HG03558 (cell line): ENCODE measurements at regions not wholly inside any gene's neighbourhood (a gene's known extent, or its start where the extent isn't known, plus 50 kb on each side); places are given as distances from the start of the nearest gene placed in this dataset.

Source experiments
- ATAC-seq: cut with Tn5 transposase; IDR thresholded peaks from one replicate; pipeline ENCODE4 v1.9.1; 2021; ENCODE audit warnings: moderate number of reproducible peaks; ENCODE audit not compliant: unreplicated experiment; ENCODE audit errors: extremely low read depth

DNA sequence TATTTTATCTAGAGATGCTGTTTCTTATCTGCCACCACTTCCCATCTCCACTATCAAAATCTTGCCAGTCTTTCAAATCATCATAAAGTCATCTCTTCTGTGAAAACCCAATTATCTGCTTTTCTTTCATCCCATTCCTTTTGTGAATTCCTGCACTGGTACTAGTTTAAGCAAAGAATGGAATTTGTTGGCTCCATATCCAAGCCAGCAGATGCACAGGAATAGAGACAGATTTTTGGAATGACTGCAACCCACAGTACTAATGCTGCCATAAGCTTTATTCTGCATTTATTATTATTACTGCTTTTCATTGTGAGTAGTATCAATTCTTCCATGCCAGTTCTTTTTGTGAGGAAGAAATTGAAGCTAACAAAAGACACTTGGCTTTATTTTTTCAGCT lies 616.7 kb downstream of the RAPGEF2 start:
- no peak for ATAC-seq

DNA sequence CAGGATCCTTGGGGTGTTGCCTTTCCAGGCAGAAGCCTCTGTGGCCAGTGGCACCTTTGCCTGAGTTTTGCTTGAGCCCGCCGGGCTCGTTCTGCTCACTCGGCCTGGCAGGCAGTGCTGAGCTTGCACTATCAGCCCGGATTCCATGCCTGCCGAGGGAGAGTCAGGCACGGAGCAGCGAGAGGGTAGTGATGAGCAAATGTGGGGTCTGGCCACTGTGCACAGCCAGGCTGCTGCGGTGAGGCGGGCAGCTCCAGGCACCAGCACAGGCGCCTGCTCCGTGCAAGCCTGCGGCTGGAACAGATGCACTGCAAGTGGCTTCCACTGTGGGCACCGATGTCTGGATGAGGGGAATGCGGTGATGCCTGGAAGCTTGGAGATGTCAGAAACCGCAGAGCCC lies 619.2 kb downstream of the RAPGEF2 start:
- ATAC-seq: no peak

DNA sequence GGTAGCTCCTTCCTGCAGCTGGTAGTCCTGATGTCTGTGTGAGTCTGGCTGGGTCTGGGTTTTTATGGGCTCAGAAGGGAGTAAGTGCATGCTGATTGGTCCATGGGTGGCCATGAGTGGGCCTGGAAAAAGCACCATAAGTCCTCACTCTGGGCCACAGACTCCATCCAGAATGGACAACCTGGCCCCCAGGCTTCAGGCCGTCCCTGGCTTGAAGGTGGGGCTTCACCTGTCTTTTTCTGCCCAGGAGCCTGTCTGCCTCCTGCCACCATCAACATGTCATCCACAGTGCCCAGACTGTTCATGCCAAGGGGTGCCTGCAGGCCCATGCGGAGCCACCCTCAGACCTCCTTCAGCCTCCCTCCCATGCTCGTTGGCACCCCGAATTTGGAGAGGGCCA lies 620.0 kb downstream of the RAPGEF2 start:
- no peak for ATAC-seq

DNA sequence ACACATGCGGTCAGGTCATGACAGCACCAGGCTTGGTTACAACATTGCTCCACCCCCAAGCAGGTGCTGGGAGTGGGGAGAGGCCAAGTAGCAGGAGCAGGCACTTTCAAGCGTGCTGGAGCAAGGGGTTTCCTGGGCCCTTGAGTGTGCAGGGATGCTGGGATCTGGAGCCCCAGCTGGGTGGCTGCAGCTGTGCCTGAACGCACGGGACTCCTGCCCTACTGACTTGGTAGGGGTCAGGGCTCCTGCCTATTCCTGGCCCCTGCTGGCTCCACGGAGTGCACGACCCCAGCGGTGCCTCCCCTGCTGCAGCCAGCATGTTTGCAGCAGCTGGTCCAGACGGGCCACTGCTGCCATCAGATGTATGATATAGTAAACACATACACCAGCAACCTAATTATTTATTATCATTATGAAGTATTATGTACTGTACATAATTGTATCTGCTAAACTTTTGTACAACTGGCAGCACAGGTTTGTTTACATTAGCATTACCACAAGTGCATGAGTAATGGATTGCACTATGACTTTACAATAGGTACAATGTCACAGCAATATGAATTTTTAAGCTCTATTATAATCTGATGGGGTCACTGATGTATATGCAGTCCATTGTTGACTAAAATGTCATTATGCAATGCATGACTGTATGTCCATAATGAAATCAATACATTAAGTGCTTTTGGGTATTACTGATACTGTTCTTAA lies 620.6 kb downstream of the RAPGEF2 start:
- no peak for ATAC-seq

DNA sequence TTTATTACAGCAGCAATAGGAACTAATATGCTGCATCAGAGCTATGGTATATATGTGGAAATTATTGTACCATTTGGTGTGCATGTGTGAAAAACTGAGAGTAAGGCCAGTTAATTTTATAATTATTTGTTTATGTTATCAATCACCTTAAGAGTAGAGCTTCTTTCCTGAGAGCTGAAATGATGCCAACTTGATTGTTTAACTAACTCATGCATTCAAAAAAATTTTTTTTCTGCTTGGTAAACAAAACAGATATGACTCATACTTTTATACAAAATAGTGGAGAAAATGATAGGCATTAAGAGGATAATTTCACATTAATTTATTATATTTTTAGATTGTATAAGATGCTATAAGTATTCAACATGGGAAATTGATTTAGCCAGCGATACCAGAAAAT lies 622.7 kb downstream of the RAPGEF2 start:
- ATAC-seq: no peak

DNA sequence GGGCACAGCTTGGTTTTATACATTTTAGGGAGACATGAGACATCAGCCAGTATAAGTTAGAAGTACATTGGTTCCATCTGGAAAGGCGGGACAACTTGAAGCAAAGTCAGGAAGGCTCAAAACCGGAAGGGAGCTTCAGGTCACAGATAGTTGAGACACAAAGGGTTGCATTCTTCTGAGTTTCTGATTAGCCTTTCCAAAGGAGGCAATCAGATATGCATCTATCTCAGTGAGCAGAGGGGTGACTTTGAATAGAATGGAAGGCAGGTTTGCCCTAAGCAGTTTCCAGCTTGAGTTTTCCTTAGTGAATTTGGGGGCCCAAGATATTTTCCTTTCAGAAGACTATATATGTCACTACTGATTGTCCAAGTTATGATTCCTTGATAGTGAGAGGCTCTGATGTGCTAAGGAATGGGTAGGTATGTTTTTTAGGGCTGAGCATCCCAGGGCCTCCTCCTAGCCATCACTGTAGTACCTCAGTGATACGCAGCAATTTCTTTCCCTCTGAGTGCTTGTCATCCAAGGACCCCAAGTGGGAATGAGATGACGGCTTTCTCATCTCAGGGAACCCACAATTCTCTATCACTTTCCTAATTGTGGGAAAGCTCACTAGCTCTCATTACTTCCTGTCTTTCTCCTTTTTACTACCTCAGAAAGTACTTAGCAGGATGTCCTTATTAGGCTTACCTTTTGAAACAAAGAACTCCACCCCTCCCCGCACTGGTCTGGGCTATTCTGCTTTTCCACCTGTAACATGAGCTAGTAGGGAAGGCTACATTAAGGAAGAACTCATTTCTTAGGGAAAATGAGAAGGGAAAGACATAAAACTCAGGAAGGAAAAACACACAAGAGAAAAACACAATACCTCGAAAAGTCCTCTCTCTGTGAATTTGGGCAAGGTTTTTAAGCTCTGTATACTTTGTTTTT lies 632.7 kb downstream of the RAPGEF2 start:
- no peak for ATAC-seq

DNA sequence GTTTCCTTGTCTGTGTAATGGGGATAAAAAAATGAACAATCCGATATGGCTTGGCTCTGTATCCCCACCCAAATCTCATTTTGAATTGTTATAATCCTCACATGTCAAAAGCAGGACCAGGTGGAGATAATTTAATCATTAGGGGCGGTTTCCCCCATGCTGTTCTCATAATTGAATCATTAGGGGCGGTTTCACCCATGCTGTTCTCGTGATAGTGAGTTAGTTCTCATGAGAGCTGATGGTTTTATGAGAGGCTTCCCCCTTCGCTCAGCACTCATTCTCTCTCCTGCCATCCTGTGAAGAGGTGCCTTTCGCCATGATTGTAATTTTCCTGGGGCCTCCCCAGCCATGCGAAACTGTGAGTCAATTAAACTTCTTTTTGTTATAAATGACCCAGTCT lies 633.5 kb downstream of the RAPGEF2 start:
- ATAC-seq: no peak

DNA sequence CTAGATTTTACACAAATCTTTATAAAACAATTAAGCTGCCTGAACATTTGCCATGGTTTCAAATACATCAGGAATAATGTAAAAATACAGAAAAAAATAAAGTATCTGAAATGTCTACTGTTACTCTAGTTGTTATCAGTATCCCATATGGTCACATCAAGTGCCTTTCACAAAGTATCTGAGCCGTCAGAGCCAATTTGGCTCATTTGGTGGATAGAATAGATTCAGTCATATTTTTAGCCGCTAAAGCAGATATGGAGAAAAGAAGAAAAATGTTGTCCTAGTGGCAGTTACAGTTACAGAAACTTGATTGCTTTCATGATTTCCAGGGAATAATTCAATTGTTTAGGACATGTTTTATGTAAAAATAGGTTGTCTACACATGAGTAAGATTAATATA lies 641.1 kb downstream of the RAPGEF2 start:
- no peak for ATAC-seq

DNA sequence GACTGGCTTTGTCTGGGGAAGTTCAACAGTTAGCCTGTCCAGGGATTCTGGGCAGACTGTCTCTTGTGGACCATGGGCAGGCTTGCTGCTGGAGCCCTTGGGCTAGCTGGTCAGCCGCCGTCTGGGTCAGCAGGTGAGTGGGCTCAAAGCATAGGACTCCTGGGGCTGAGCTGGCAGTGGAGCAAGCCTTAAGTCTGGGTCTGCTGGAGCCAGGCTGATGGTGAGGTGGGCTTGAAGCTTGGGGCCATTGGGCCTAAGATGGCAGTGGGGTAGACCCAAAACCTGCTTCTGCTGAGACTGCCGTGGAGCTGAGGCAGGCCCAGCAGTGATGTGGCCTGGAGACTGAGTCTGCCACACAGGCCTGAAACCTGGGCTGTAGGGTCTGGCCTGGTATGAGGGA lies 645.1 kb downstream of the RAPGEF2 start:
- no peak for ATAC-seq

DNA sequence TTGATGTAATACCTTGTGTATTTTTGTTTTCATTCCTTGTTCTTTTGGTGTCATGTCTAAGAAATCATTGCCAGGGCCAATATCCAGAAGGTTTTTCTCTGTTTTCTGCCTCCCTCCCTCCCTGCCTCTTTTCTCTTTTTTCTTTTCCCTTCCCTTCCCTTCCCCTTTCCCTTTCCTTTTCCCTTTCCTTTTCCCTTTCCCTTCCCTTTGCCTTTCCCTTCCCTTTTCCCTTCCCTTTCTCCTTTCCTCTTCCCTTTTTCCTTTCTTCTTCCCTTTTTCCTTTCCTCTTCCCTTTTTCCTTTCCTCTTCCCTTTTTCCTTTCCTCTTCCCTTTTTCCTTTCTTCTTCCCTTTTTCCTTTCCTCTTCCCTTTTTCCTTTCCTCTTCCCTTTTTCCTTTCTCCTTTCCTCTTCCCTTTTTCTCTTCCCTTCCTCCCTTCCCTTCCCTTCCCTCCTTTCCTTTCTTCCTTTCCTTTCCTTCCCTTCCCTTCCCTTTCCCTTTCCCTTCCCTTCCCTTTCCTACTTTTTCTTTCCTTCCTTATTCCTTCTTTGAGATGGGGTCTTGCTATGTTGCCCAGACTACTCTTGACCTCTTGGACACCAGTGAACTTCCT lies 646.1 kb downstream of the RAPGEF2 start:
- ATAC-seq: no peak

DNA sequence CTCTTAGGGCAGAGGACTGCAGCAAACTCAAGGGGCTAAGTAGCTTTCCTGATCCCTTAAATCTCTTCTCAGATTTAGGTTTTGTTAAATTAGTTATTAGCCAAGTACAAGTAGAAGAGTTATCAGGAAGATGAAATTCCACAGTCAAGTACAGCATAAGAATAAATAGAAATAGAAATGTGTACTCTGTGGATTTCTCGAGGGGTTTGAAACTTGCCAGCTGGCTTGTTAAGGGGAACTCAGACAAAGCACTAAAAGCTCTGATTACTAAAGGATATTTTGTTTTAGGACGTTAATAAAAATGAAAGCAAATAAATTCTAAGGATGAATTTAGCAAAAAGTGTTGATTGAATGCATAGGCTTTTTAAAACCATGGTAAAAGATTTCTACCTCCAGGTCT lies 654.6 kb downstream of the RAPGEF2 start:
- no peak for ATAC-seq

DNA sequence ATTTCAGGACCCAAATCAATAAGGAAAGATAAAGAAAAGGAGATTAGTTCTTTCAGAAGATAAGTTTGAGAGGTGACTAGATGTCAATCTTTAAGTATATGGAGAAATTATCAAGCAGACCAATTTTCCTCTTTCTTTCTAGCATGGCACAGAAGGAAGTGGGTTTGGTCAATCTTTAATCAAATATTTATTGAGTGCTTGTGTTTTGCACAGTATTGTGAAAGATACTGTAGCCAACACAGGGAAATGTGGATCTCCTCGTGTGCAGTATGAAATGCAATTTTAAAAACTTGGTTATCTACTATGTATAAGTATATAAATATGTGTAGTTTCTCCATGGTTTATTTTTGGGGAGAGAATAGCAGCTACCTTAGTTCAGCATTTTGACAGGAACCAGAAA lies 655.2 kb downstream of the RAPGEF2 start:
- no peak for ATAC-seq

DNA sequence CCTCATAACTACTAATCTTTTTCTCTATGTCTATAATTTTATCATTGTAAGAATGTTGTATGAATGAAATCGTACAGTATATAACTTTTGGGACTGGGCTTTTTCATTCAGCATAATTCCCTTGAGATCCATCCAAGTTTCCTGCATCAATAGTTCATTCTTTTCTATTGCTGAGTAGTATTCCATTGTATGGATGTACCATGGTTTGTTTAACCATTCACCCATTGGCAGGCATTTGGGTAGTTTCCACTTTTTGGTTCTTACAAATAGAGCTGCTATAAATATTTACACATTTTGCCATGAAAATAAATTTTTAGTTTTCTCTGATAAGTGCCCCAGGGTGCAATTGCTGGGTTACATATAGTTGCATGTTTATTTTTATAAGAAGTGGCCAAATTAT lies 659.8 kb downstream of the RAPGEF2 start:
- no peak for ATAC-seq

DNA sequence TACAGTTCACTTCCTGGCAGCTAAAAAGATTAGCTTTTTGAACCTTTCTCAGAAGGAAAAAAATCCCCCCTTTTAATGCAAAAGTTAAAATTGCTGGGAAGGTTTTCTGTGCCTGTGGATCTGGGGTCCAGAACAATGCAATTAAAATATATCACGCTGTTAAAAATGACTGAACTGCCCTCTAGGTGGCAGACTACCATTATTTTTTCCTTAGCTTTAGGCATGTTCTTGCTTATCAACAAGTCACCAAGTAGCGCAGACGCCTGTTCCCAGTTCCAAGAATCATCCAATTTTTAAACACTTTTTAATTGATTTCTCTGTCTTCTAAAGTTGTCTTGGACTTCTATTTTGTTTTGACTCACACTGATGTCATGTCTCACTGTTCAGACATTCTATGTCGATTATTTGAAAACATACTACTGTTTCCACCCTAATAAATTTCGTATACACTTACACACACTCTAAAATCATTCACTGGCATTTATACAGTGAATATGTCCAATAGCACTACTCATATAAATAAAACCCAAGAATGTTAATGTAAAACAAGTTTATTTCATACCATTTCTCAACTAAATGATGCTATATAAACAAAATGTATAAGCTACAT lies 661.6 kb downstream of the RAPGEF2 start:
- ATAC-seq: peak; percentile 77

DNA sequence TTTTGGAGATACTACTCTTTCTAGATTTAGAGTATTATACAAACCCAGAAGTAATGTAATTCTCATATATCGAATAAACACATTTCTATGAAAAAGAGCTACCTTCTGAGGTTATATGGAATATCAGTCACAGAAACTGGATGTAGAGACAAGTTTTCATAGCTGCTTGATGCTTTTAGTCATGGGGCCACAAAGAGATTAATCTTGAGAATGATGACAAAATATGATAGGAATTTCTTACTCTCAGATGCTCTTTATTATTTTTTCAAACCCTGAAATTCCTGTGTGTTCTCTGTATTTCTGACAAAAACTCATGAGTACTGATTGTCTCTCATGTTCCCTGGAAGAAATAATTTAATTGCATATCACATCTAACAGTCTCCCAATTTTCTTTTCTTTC lies 662.5 kb downstream of the RAPGEF2 start:
- ATAC-seq: no peak

DNA sequence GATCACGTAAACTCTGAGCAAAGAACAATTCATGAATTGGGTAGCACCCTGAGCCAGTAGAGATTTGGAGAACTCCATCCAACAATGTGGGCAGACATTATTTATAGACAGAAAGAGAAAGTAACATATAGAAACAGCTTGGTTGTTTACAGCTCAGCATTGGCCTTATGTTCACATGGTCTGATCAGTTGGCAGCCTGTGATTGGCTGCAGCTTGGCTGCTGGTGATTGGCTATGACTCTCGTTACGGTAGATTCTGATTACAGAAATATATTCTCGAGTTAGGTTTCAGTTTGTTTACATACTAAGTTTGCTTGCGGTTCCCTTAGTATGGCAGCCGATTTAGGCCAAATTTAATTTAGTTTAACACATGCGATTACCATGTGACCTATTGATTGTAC lies 663.4 kb downstream of the RAPGEF2 start:
- ATAC-seq: no peak

DNA sequence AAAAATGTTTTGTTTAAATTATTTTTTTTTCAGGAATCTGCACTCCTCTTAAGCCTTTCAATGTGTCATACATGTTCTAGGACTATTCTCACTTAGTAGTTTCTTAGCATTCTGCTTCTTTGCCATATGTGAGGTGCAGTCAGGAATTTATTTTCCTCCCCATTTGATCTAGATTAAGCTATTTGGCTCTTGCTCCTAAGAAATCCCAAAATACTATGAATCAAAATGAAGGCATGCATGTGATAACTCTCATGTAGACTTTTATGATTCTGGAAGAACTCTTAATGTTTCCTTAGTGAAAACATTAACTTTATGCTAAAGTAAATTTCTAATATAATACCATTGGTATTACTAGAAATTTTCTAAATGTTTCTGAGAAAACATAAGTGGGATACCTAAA lies 664.5 kb downstream of the RAPGEF2 start:
- no peak for ATAC-seq

DNA sequence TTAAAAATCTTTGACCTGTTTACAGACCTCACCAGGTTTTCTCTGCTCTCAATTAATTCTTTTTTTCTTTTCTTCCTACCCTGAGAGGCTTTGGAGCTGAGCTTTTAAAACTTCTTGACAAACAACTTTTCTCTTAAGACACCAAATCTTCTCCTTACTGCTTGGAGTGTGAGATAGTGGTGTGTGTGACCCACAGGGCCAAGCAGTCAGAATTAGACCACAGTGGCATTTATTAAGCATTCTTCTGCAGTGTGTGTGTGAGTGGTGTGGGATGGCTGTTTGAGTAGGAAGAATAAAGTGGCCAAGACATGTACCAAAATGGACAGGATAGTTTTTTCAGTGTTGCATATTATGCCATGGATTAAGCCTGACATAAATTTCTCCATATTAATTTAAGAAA lies 665.1 kb downstream of the RAPGEF2 start:
- no peak for ATAC-seq

DNA sequence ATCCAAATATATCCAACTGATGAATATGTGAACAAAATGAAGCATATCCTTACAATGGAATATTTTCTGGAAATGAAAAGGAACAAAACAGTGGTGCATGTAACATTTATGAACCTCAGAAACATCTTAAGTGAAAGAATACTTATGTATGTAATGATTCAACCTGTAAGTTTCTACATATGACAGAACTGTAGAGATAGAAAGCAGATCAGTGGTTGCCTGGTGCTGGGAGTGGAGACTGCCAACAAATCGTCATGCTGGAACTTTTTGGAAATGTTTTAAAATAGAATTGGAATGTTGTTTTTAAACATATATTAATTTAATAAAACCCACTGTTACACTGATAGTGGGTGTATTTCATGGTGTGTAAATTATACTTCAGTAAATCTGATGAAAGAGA lies 667.5 kb downstream of the RAPGEF2 start:
- no peak for ATAC-seq

DNA sequence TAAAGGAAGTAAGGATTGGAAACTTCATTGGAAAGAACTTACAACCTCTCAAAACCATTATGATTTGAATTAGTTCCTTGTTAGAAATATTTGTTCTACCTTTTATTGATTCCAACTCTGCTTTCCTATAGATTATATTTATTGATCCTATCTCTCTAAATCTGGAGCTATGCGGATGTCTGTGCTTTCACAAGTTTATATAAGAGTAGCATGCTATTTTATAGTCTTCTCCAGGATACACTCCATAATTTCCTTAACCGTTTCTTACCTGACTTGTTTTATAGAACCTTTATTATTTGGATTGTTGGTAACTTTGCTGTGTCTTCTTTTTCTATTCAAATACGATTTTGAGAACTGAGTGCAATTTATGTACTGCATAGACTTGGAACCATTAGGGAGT lies 668.1 kb downstream of the RAPGEF2 start:
- ATAC-seq: no peak

DNA sequence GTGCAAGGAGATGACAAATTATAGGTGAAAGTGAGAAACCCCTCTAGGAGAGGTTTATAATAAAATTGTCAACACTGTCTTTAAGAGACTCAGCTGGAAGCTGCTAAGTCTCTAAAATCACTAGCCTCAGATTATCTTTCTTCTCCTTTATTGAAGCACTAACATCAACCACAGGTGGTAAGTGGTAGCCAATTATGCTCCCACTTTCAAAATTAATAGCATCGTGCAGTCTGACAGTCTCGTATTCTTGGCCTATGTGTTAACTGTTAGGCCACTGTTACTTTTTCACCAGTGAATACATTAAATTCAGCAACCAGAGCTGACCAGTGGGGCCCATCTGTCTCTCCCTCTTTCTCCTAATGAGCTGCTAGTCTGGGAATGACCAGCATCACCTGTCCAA lies 674.1 kb downstream of the RAPGEF2 start:
- no peak for ATAC-seq
